ENCODE measurements at regions not wholly inside any gene's neighbourhood (a gene's known extent, or its start where the extent isn't known, plus 50 kb on each side); places are given as distances from the start of the nearest gene placed in this dataset.

- TF ChIP-seq, protein P1, sequence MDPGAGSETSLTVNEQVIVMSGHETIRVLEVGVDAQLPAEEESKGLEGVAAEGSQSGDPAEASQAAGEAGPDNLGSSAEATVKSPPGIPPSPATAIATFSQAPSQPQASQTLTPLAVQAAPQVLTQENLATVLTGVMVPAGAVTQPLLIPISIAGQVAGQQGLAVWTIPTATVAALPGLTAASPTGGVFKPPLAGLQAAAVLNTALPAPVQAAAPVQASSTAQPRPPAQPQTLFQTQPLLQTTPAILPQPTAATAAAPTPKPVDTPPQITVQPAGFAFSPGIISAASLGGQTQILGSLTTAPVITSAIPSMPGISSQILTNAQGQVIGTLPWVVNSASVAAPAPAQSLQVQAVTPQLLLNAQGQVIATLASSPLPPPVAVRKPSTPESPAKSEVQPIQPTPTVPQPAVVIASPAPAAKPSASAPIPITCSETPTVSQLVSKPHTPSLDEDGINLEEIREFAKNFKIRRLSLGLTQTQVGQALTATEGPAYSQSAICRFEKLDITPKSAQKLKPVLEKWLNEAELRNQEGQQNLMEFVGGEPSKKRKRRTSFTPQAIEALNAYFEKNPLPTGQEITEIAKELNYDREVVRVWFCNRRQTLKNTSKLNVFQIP (CRISPR knock-in tag; IDR thresholded peaks at IDR 0.05; ENCODE audit: borderline replicate concordance, low read depth) = no peak
- TF ChIP-seq ZC3H10 (CRISPR knock-in tag; IDR thresholded peaks at IDR 0.05) = no peak
- TF ChIP-seq BACH2 (CRISPR knock-in tag; IDR thresholded peaks at IDR 0.05; ENCODE audit: borderline replicate concordance) = no peak
- no peak for TF ChIP-seq OSR1 (CRISPR knock-in tag; IDR thresholded peaks at IDR 0.05)
- no peak for TF ChIP-seq TOX (CRISPR knock-in tag; IDR thresholded peaks at IDR 0.05; ENCODE audit: borderline replicate concordance)
- no peak for TF ChIP-seq TCF4 (CRISPR knock-in tag; IDR thresholded peaks at IDR 0.05; ENCODE audit: borderline replicate concordance)
- no peak for TF ChIP-seq PPARA (CRISPR knock-in tag; IDR thresholded peaks at IDR 0.05; ENCODE audit: borderline replicate concordance)
- no peak for TF ChIP-seq RARB (CRISPR knock-in tag; IDR thresholded peaks at IDR 0.05)
- no peak for TF ChIP-seq ZNF70 (CRISPR knock-in tag; IDR thresholded peaks at IDR 0.05)
- TF ChIP-seq, protein P2, sequence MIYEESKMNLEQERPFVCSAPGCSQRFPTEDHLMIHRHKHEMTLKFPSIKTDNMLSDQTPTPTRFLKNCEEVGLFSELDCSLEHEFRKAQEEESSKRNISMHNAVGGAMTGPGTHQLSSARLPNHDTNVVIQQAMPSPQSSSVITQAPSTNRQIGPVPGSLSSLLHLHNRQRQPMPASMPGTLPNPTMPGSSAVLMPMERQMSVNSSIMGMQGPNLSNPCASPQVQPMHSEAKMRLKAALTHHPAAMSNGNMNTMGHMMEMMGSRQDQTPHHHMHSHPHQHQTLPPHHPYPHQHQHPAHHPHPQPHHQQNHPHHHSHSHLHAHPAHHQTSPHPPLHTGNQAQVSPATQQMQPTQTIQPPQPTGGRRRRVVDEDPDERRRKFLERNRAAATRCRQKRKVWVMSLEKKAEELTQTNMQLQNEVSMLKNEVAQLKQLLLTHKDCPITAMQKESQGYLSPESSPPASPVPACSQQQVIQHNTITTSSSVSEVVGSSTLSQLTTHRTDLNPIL (CRISPR knock-in tag; IDR thresholded peaks at IDR 0.05; ENCODE audit: low read depth) = no peak
- TF ChIP-seq ZNF565 (CRISPR knock-in tag; conservative IDR thresholded peaks at IDR 0.05; ENCODE audit: low read depth) = no peak
- TF ChIP-seq GLIS3 (CRISPR knock-in tag; IDR thresholded peaks at IDR 0.05) = no peak
- no peak for TF ChIP-seq ESRRG (CRISPR knock-in tag; IDR thresholded peaks at IDR 0.05)
These were observed 388.0 kb upstream of the PIK3R1 start (continued) for GRCh38 chr5:67827541-67827940.

- ATAC-seq = no peak
- no peak for TF ChIP-seq TOX (CRISPR knock-in tag; IDR thresholded peaks at IDR 0.05; ENCODE audit: borderline replicate concordance)
- TF ChIP-seq PATZ1 (CRISPR knock-in tag; IDR thresholded peaks at IDR 0.05; ENCODE audit: borderline replicate concordance) = no peak
- TF ChIP-seq, protein P3, sequence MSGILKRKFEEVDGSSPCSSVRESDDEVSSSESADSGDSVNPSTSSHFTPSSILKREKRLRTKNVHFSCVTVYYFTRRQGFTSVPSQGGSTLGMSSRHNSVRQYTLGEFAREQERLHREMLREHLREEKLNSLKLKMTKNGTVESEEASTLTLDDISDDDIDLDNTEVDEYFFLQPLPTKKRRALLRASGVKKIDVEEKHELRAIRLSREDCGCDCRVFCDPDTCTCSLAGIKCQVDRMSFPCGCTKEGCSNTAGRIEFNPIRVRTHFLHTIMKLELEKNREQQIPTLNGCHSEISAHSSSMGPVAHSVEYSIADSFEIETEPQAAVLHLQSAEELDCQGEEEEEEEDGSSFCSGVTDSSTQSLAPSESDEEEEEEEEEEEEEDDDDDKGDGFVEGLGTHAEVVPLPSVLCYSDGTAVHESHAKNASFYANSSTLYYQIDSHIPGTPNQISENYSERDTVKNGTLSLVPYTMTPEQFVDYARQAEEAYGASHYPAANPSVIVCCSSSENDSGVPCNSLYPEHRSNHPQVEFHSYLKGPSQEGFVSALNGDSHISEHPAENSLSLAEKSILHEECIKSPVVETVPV (CRISPR knock-in tag; IDR thresholded peaks at IDR 0.05) = no peak
- TF ChIP-seq TSHZ2 (CRISPR knock-in tag; IDR thresholded peaks at IDR 0.05) = no peak
- no peak for TF ChIP-seq BACH2 (CRISPR knock-in tag; IDR thresholded peaks at IDR 0.05; ENCODE audit: borderline replicate concordance)
- no peak for TF ChIP-seq ZFP30 (CRISPR knock-in tag; IDR thresholded peaks at IDR 0.05)
- no peak for TF ChIP-seq ZNF565 (CRISPR knock-in tag; conservative IDR thresholded peaks at IDR 0.05; ENCODE audit: low read depth)
- TF ChIP-seq ESRRG (CRISPR knock-in tag; IDR thresholded peaks at IDR 0.05) = no peak
- no peak for TF ChIP-seq CSDC2 (CRISPR knock-in tag; IDR thresholded peaks at IDR 0.05)
- no peak for TF ChIP-seq OSR1 (CRISPR knock-in tag; IDR thresholded peaks at IDR 0.05)
- TF ChIP-seq, protein P2 (CRISPR knock-in tag; IDR thresholded peaks at IDR 0.05; ENCODE audit: low read depth) = no peak
- no peak for TF ChIP-seq RARB (CRISPR knock-in tag; IDR thresholded peaks at IDR 0.05)
- TF ChIP-seq PPARA (CRISPR knock-in tag; IDR thresholded peaks at IDR 0.05; ENCODE audit: borderline replicate concordance) = no peak
- no peak for TF ChIP-seq ZNF8 (CRISPR knock-in tag; IDR thresholded peaks at IDR 0.05)
- no peak for TF ChIP-seq GLIS3 (CRISPR knock-in tag; IDR thresholded peaks at IDR 0.05)
These were observed 390.7 kb upstream of the PIK3R1 start for GRCh38 chr5:67824852-67825251.

GRCh38 chr5:67817652-67818051, 397.9 kb upstream of the PIK3R1 start:
- TF ChIP-seq SNAI2 (CRISPR knock-in tag; IDR thresholded peaks at IDR 0.05) (no peak), ZNF8 (CRISPR knock-in tag; IDR thresholded peaks at IDR 0.05) (no peak), BACH2 (CRISPR knock-in tag; IDR thresholded peaks at IDR 0.05; ENCODE audit: borderline replicate concordance) (no peak), ZNF565 (CRISPR knock-in tag; conservative IDR thresholded peaks at IDR 0.05; ENCODE audit: low read depth) (no peak), PATZ1 (CRISPR knock-in tag; IDR thresholded peaks at IDR 0.05; ENCODE audit: borderline replicate concordance) (no peak), TSHZ2 (CRISPR knock-in tag; IDR thresholded peaks at IDR 0.05) (no peak), GLIS3 (CRISPR knock-in tag; IDR thresholded peaks at IDR 0.05) (no peak)
- no peak for ATAC-seq

Measured in SK-N-SH treated with all-trans-retinoic acid at 6 μM for 48 hours (cell line).